ENCODE measurements at regions not wholly inside any gene's neighbourhood (a gene's known extent, or its start where the extent isn't known, plus 50 kb on each side); places are given as distances from the start of the nearest gene placed in this dataset.
"Not testable (repeated sequence)": the region's sequence is repeated elsewhere in the genome, so short reads cannot be mapped to it uniquely, and the experiment has no call there.

DNA sequence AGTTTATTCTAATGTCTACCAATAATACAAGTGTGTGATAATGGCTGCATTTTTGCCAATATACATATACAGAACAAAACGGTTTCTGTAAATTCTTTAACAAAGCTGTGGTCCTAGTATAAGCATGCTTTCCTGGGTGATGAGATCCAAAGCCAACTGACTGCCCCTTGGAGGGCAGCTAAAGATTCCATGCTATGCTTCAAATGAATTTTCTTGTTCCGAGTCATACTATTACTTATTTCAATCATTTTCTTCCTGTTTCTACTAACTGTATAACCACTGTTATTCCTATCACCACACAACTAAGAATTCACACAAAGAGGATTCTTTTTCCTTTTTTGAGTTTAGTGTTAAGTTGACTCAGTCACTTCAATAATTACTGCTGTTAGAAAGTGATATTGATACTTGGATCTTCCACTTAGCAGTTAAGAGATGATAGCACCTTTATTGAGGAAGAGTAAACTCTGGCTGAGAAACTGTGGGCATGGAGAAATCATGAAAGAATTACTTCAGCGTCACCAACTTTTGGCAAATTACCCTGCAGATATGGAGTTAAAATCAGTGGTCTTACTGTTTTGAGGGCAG lies 197.5 kb downstream of the ARL4A start:
- no peak for DNase-seq (ENCODE audit: low spot score)

DNA sequence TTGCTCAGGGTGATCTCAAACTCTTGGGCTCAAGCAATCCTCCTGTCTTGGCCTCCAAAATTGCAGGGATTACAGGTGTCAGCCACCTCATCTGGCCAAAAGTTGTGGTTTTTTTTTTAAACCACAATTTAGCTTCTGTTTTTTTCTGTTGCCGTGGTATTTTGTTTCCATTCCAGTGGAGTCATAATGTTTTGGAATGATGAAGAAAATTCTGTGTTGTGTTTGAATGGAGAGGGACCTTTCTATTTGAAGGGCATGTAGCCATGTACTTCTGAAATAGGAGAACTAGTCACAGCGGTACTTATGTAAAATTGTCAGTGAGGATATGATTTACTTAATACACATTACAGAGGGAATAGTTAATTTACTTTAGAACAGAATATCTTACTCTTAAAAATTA lies 201.3 kb downstream of the ARL4A start:
- no peak for DNase-seq (ENCODE audit: low spot score)

DNA sequence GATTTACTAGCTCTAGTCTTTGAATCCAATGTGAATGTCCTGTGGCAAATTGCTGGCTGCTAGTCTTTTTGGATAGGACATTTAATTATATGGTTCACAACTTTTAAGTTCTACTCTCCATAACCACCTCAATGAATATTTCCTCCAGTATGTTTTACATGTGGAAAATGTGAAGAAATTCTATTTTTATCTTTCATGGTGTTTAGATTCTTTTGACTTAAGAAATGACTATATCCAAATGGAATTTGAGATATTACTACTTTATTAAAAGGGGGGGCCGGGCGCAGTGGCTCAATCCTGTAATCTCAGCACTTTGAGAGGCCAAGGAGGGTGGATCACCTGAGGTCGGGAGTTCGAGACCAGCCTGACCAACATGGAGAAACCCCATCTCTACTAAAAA lies 202.0 kb downstream of the ARL4A start:
- no peak for DNase-seq (ENCODE audit: low spot score)

DNA sequence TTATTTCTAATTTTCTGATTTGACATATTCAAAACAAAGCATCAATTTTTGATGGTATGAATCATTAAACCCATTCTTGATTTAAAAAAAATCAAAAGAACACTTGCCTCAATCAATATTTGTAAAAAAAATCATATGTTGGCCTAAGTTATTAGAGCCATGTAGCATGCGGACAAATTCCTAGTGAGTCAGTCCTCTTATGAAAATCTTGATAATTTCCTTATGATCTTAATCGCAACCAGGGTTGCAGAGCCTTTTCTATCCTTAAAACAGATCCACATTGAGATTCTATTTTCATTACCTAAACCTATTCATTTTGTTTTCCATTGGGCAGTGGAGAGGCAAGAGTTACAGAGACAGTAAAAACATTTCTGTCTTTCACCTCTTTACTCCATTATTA lies 203.2 kb downstream of the ARL4A start:
- DNase-seq (ENCODE audit: low spot score): no peak

GRCh38 chr7:12893292-12893691 lies 205.9 kb downstream of the ARL4A start:
- DNase-seq (ENCODE audit: low spot score): no peak

GRCh38 chr7:12895296-12895695 lies 207.9 kb downstream of the ARL4A start:
- DNase-seq (ENCODE audit: low spot score): no peak

- DNase-seq (ENCODE audit: low spot score): no peak
Measured at GRCh38 chr7:12896316-12896715, 208.9 kb downstream of the ARL4A start.

DNA sequence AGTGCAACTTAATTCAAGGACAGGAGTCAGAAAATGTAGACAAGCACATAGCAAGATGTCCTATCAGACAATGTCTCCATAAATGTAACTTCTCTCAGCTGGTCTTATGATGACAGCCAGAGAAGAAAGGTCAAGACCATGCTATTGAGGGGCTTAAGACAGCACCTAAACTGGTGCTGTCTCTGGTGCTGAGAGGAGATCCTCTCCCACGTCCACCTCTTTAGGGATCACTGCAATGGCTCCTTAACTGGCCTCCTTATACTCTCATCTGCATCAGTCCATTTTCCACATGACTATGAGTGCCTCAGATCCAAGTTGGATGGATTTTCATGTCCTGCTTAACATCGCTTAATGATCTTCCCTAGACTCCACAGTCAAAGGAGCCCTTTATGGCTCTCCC lies 210.6 kb downstream of the ARL4A start:
- no peak for DNase-seq (ENCODE audit: low spot score)

DNA sequence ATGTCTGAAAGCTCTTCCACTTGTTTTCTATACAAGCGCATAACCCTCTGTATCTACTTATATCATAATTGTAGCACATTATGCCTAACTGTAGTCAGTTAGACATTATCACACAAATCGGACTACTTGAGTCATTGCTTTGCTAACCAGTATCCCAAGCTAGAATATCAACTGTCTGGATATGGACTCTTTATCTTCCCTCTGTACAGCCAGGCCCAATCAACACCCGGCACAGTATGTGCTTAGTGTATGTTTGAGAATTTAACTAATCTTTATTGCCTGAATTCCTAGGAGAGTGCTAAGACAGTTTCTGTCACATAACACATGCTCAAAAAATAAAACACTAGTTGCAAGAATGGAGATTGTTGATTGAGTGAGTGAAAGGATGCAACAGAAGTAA lies 211.2 kb downstream of the ARL4A start:
- no peak for DNase-seq (ENCODE audit: low spot score)

- no peak for DNase-seq (ENCODE audit: low spot score)
Measured at GRCh38 chr7:12905671-12906070, 218.2 kb downstream of the ARL4A start.

- DNase-seq (ENCODE audit: low spot score): no peak
Measured at GRCh38 chr7:12907774-12908173, 220.3 kb downstream of the ARL4A start.

- DNase-seq (ENCODE audit: low spot score): no peak
Measured at GRCh38 chr7:12909483-12909882, 222.1 kb downstream of the ARL4A start.

- no peak for DNase-seq (ENCODE audit: low spot score)
Measured at GRCh38 chr7:12911053-12911452, 223.6 kb downstream of the ARL4A start.

GRCh38 chr7:12913002-12913401 lies 225.6 kb downstream of the ARL4A start:
- no peak for DNase-seq (ENCODE audit: low spot score)

GRCh38 chr7:12917801-12918200 lies 230.4 kb downstream of the ARL4A start:
- DNase-seq (ENCODE audit: low spot score): no peak

DNA sequence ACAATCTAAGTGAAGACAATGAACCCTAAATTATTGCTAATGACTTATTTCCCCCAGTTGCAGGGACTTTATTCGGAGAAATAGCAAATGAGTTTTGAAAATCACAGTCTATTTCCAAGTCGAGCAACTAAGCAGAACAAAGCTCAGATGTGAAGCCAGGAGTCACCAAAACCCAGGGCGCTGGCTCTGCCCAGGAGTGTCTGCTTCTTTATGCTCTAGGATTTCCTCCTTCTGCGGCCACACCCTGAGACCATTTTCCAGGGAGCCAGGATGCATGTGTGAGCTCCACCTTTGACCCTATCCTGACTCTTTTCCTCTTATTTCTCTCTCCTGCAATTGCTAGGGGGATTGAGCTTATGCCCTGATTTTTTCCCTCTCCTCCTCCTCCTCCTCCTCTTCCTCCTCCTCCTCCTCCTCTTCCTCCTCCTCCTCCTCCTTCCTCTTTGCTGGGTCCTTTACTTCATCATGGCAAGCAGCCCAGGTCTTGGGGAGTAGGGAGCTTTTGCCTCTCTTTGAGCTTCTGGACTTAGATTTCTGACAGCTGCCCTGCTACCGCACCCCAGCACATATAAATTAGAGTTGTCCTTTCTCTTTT lies 234.4 kb downstream of the ARL4A start:
- DNase-seq (ENCODE audit: low spot score): no peak

DNA sequence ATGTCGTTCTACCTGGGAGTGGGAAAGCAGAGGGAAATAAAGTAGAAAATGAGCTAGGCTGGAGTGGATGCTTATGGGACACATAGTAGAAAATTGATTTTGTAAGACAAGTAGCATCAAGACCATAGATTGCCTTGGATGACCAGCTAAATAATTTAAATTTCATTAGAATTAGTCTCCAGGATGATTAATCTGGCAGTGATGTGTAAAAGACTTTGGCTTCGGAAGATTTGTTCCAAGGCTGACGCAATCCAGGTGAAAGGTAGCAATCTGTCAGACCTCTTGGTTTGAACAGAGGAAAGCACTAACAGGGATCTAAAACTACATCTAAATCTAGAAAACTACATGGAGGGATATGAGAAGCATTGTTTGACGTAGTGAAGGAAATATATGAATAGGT lies 236.5 kb downstream of the ARL4A start:
- DNase-seq (ENCODE audit: low spot score): no peak

DNA sequence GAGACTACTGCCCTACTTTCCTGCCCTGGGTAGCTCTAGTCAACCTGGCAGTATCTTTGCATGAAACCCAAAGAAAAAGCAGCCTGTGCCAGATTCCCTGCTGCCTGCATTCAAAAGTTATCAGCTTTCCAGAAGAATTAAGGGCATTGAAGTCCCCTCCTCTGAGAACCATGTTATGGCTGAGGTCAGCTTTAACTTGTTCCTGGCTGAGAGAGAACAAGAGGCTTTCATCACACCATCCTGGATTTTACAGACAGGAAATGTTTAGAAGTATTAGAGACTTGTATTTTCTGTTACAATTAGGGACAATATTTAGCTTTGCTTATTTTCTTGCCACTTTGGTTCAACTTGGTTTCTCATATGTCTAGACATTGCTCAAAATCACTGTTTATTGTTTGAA lies 238.8 kb downstream of the ARL4A start:
- DNase-seq (ENCODE audit: low spot score): no peak

DNA sequence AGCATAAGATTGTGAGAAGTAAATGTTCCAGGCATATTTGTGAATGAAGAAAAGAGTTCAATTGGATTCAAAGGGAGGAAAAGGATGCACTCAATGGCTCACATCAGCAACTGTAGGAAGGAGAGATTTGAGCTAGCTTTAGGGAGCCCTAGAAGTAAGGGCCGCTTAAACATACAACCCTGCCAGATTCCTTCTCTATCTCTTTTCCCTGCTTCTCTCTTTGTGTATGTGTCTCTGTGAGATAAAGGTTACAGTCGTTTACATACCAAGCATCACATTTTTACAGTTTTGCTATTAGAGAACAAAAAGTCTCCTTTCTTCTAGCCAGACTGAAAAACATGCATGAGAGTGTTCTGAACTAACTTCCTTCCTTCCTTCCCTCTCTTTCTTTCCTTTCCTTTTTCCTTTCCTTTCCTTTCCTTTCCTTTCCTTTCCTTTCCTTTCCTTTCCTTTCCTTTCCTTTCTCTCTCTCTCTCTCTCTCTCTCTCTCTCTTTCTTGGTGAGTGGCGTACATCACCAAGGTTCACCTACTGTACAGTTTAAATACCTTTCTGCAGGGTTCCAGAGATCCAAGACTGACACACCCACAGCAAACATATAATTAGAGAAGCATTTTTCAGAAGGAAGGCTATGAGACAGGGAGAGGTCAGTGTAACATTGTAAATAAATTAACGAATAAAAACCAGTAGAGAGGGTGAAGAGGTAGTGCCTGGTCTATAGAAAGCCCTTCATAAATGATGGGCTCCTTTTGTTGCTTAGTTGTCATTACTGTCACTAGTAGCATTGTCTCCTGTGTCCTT lies 240.4 kb downstream of the ARL4A start:
- DNase-seq (ENCODE audit: low spot score): no peak

- DNase-seq (ENCODE audit: low spot score): no peak
Measured at GRCh38 chr7:12929476-12930140, 242.2 kb downstream of the ARL4A start.

DNA sequence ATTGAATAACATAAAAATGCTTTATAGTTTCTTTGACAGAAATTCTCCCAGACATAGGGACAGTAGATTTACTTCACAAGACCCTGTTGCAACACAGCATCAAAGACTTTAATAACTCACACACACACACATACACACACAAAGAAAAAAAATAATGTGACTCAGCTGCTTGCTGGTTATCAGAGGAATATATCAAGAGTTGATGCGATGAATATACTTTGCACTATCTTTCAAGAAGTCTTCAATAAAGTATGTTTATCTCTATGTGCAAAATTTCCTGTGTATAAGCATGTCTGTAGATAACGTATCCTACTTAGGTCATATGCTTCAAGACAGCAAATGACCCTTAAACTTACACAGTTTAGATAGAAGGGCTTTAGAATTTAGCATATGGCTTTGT lies 243.1 kb downstream of the ARL4A start:
- DNase-seq (ENCODE audit: low spot score): no peak

- DNase-seq (ENCODE audit: low spot score): not testable (repeated sequence)
Measured at GRCh38 chr7:12931465-12931864, 244.0 kb downstream of the ARL4A start.

DNA sequence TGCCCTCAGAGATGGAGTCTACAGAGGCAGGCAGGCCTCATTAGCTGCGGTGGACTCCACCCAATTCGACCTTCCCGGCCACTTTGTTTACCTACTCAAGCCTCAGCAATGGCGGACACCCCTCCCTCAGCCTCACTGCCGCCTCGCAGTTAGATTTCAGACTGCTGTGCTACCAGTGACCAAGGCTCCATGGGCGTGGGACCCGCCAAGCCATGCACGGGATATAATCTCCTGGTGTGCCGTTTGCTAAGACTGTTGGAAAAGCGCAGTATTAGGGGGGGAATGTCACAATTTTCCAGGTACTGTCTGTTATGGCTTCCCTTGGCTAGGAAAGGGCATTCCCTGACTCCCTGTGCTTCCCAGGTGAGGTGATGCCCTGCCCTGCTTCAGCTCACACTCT lies 252.3 kb downstream of the ARL4A start:
- no peak for DNase-seq (ENCODE audit: low spot score)
